ENCODE measurements at regions not wholly inside any gene's neighbourhood (a gene's known extent, or its start where the extent isn't known, plus 50 kb on each side); places are given as distances from the start of the nearest gene placed in this dataset.
"Not testable (repeated sequence)": the region's sequence is repeated elsewhere in the genome, so short reads cannot be mapped to it uniquely, and the experiment has no call there.

DNA sequence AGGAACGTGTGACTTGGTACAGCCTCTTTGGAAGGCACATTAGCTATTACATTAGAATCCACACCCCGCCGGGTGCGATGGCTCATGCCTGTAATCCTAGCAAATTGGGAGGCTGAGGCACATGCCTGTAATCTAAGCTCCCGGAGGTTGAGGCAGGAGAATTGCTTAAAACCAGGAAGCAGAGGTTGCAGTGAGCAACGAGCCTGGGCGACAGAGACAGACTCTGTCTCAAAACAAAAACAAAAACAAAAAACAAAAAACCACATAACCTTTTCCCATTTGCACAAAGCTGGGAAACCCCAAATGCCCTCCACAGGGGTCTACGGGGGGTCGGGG, 82.7 kb upstream of the METTL9 start:
- DNase-seq: not testable (repeated sequence)

- DNase-seq: not testable (repeated sequence)
These were observed 82.1 kb upstream of the METTL9 start for GRCh38 chr16:21517263-21517662.

GRCh38 chr16:21519361-21520133, 79.8 kb upstream of the METTL9 start:
- DNase-seq: not testable (repeated sequence)

DNA sequence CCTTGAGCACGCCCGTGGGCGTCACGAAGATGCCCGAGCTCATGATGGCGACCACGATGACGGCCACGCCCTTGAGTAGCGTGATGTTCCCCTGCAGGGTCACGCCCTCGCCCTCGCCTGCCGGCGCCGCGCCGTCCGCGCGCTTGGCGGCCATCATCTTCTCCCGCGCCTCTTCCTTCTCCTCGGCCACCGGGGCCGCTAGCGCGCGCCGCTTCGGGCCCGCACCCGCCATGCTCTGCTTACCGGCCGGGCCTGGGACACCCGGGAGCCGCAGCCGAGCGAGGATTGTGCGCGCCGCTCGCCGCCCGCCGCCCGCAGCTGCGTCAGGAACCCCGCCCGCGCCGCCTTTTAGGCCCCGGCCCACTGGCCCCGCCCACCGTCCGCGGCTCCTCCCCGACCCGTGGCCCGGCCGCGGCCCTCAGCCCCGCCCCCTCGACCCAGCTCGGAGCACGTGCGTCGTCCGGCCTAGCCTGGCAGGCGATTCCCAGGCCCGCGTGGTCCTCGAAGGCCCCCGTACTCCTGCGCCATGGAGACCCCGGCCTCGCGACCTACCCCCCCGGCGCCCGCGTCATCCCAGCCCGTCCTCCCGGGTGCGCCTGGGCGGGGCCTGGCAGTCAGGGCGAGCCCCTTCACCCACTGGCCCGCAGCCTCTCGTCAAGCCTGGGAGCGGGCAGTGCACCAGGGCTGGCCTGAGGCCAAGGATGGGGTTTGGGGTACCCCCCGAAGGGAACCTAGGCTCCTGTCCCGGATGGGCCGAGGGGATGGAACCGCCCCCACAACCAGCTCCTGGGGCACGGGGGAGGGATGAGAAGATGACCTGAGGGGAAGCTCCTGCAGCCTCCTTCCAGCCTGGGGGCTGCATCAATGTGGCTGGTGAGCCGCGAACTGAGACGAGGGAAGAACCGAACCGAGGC, 79.0 kb upstream of the METTL9 start:
- peak; percentile 99 for DNase-seq

DNA sequence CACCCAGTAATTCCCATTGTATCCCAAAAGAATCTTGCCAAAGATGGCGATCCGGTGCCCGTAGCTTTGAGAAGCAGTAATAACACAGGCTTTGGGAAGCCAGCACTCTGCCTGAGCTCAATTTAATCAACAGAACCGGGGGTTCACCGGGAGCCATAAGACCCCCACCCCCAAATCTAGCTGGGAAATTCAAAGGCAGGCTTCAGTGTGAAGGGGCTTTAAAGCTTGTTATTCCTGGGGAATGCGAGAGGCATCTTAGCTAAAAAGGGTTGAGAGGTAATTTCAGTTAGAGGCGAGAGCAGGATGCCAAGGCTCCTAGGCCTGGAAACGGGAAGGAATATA, 78.4 kb upstream of the METTL9 start:
- DNase-seq: not testable (repeated sequence)

- DNase-seq: not testable (repeated sequence)
These were observed 77.8 kb upstream of the METTL9 start for GRCh38 chr16:21521390-21522143.

DNA sequence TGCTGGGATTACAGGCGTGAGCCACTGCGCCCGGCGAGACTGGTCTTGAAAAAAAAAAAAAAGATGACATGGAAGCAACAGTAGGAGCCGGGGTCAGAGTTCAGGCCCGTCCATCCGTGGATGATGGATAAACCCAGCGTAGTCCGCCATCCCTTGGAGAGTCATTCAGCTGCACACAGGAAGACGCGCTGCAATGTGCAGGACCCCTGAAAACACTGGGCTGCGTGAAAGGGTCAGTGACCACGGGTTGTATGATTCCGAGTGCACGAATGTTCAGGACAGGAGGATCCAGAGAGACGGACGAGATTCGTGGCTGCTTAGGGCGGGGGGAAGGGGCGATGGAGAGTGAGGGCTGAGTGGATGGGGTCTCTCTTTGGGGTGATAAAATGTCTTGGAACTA, 76.5 kb upstream of the METTL9 start:
- DNase-seq: not testable (repeated sequence)

- DNase-seq: no peak
These were observed 75.8 kb upstream of the METTL9 start for GRCh38 chr16:21523411-21524067.

- no peak for DNase-seq
These were observed 75.2 kb upstream of the METTL9 start for GRCh38 chr16:21524068-21524751.

- not testable (repeated sequence) for DNase-seq
These were observed 74.7 kb upstream of the METTL9 start for GRCh38 chr16:21524752-21525028.

DNA sequence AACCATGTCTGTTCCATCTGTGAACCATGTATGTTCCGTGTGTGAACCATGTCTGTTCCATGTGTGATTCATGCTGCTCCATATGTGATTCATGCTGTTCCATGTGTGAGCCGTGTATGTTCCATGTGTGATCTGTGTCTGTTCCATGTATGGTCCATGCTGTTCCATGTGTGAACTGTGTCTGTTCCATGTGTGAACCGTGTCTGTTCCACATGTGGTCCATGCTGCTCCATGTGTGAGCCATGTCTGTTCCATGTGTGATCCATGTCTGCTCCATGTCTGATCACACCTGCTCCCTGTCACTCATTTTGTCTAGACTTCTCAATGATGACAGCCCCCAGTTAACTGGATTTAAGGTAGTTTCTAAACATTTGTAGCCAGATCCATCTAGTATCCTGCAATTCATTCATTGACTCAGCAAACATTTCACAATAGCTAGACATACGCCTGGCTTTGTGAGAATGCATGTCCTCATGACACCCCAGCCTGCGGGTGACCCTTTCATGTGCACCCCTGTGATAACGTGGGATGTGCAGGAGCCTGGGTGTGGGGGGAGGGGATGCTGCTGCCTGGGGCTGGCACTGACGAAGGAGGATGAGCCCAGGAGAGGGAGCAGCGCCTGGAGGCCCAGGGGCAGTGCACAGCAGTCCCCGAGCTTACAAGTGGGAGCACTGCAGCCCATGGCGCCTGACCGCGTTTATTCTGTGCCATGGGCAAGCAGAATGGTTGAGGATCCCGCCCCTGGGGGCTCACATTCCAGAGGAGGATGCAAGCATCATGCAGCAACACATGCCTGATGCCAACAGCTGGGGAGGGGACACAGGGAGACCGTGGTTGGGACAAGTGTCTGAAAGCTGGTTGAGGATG, 74.1 kb upstream of the METTL9 start:
- peak; percentile 86 for DNase-seq

GRCh38 chr16:21525956-21526922, 73.1 kb upstream of the METTL9 start:
- peak; percentile 50 for DNase-seq

DNA sequence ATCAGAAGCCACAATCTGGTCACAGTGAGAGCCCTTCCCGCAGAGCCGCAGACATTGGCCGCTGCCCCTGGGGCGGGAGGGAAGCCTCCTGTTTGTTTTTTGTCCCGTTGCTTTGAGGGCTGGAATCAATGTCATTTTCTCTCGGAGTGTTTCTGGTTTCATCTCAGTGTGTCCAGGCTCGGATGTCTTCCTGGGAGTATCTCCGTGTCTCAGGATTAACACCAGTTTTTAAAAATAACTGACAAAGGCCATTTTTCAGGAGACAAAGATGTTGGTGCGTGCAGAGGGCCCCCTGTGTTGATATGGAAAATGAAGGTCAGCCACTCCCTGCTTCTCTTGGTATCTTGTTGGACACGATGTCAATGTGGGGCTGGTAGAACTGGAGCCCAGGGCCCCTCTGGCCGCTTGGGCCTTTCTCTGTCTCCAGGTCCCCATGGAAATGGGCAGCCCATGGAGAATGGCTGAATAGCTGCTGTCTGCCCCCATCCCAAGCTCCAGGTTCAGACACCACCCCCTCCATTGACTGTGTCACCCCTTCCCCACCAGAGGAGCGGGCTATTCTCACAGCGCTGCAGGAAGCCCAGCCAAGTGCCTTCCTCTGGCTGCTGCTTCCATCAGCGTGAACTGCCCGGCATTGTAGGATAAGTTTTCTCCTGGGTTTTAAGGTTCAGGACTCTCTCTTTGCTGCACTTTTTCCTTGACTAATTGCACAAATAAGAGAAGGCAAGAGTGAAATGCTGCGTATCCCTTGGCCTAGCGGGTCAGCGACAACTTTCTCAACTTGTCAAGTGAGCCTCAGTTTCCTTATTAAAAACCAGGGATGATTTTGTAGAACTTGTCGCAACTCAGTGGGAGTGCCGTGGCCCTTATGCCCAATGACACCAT, 72.2 kb upstream of the METTL9 start:
- DNase-seq: no peak

GRCh38 chr16:21529060-21529658, 70.2 kb upstream of the METTL9 start:
- not testable (repeated sequence) for DNase-seq

DNA sequence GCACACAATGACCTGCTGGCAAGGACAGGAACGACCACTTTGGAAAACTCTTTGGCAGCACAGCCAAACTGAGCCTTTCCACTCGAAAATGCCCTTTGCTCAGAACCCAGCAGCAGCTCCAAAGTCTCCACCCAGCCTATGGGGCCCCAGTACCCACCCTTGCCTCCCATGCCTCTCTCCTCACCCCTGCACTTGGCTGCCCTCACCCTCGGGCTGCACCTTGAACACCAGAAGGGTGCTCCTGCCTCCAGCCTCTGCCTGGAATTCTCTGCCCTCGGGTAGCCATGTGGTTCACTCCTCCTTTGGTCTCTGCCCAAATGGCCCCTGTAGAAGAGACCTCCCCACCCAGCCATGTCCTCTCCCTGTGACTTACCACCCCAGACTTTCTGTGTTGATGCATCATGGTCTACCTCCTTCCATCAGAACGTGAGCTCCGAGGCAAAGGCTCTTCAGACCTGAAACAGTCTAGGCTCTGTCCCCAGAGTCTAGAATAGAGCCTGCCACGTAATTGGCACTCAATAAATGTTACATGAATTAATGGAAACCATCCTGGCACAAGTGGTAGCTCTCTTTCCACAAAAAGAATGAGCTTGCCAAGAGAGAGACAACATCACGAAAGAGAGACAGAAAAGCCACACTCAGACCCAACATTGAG, 68.5 kb upstream of the METTL9 start:
- DNase-seq: not testable (repeated sequence)

- not testable (repeated sequence) for DNase-seq
These were observed 66.4 kb upstream of the METTL9 start for GRCh38 chr16:21532996-21533395.

DNA sequence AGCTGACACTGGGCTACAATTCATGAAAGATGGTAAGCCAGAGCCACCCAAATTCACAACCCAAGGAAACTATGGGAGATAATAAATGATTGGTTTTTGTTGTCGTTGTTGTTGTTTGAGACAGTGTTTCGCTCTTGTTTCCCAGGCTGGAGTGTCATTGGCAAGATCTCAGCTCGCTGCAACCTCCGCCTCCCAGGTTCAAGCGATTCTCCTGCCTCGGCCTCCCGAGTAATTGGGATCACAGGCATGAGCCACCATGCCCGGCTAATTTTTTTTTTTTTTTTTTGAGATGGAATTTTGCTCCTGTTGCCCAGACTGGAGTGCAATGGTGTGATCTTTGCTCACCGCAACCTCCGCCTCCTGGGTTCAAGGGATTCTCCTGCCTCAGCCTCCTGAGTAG, 65.9 kb upstream of the METTL9 start:
- DNase-seq: not testable (repeated sequence)

DNA sequence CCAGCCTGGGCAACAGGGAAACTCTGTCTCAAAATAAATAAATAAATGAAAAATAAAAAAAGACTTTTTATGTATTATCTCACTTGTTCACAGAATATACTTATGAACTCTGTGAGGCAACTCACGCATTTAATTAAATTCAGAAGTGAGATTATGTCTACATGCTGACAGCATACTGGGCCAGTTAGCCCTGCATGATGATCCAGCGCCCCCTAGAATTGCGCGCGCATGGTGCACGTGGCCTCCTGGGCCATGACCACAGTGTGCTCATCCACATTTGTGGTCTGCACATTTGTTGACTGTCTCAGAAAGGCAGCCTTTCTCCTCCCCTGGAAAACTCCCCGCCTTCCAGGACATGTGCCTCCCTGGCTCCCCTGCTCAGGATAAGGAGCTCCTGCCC, 64.8 kb upstream of the METTL9 start:
- peak; percentile 77 for DNase-seq
